Astrocyte (in vitro differentiated cells and primary cell): ENCODE measurements at regions not wholly inside any gene's neighbourhood (a gene's known extent, or its start where the extent isn't known, plus 50 kb on each side); places are given as distances from the start of the nearest gene placed in this dataset.

Source experiments
- DNase-seq: peaks from one replicate; pipeline ENCODE4 v3.0.0-alpha.2; 2010; ENCODE audit warnings: low read depth
- FAIRE-seq: peaks from 2 replicates; lab custom pipeline; 2011; peaks lifted over from hg19 to GRCh38; lab: Jason Lieb, UNC
- H2AFZ ChIP-seq: 2 replicates; pipeline ENCODE4 v1.6.0; 2012; ENCODE audit warnings: low read depth, low read length, inconsistent platforms
- H3K27ac ChIP-seq: 2 replicates; pipeline ENCODE4 v1.5.1; 2011; ENCODE audit warnings: low read depth, low read length, inconsistent platforms
- H3K27me3 ChIP-seq: 2 replicates; pipeline ENCODE4 v1.6.0; 2011; ENCODE audit warnings: low read length, inconsistent platforms; ENCODE audit not compliant: insufficient read depth
- H3K36me3 ChIP-seq: 2 replicates; pipeline ENCODE4 v1.5.1; 2011; ENCODE audit warnings: low read length, inconsistent platforms; ENCODE audit not compliant: insufficient read depth
- H3K4me1 ChIP-seq: 2 replicates; pipeline ENCODE4 v1.5.1; 2011; ENCODE audit warnings: low read length, inconsistent platforms; ENCODE audit not compliant: insufficient read depth
- H3K4me2 ChIP-seq: 2 replicates; pipeline ENCODE4 v1.6.0; 2012; ENCODE audit warnings: low read length, inconsistent platforms
- H3K4me3 ChIP-seq: 2 replicates; pipeline ENCODE4 v1.5.1; 2011; ENCODE audit warnings: low read depth, mild to moderate bottlenecking, low read length, inconsistent platforms; ENCODE audit not compliant: insufficient read depth
- H3K79me2 ChIP-seq: 2 replicates; pipeline ENCODE4 v1.6.0; 2012; ENCODE audit warnings: mild to moderate bottlenecking, low read length, inconsistent platforms; ENCODE audit not compliant: insufficient read depth
- H3K9ac ChIP-seq: 2 replicates; pipeline ENCODE4 v1.6.0; 2012; ENCODE audit warnings: mild to moderate bottlenecking, low read length, inconsistent platforms
- H3K9me3 ChIP-seq: 2 replicates; pipeline ENCODE4 v1.5.1; 2012; ENCODE audit warnings: low read depth, mild to moderate bottlenecking, low read length, inconsistent platforms; ENCODE audit not compliant: insufficient read depth
- H4K20me1 ChIP-seq: 2 replicates; pipeline ENCODE4 v1.6.0; 2012; ENCODE audit warnings: low read length, inconsistent platforms; ENCODE audit not compliant: insufficient read depth
- H3K27ac Mint-ChIP-seq: one replicate; pipeline ENCODE4 v1.8.0; 2021; ENCODE audit warnings: mild to moderate bottlenecking, mixed read lengths; ENCODE audit not compliant: unreplicated experiment
- H3K27me3 Mint-ChIP-seq: one replicate; pipeline ENCODE4 v1.8.0; 2021; ENCODE audit warnings: low read depth, mixed read lengths; ENCODE audit not compliant: unreplicated experiment
- H3K36me3 Mint-ChIP-seq: one replicate; pipeline ENCODE4 v1.8.0; 2021; ENCODE audit warnings: low read depth, mixed read lengths; ENCODE audit not compliant: unreplicated experiment
- H3K4me1 Mint-ChIP-seq: one replicate; pipeline ENCODE4 v1.8.0; 2021; ENCODE audit warnings: low read depth, mixed read lengths; ENCODE audit not compliant: unreplicated experiment
- H3K4me3 Mint-ChIP-seq: one replicate; pipeline ENCODE4 v1.8.0; 2021; ENCODE audit warnings: mild to moderate bottlenecking, moderate library complexity, mixed read lengths; ENCODE audit not compliant: unreplicated experiment
- H3K9me3 Mint-ChIP-seq: one replicate; pipeline ENCODE4 v1.8.0; 2021; ENCODE audit warnings: mild to moderate bottlenecking, mixed read lengths; ENCODE audit not compliant: unreplicated experiment
- EZH2 ChIP-seq: IDR thresholded peaks from 2 replicates; pipeline ENCODE4 v1.6.1; 2012; ENCODE audit warnings: mild to moderate bottlenecking, low read length, inconsistent platforms; ENCODE audit not compliant: insufficient read depth
- TF ChIP-seq, protein P1 (sequence below): IDR thresholded peaks from 2 replicates; pipeline ENCODE4 v1.5.1; 2011; ENCODE audit warnings: low read depth, mild to moderate bottlenecking, inconsistent platforms, low read length, moderate library complexity; ENCODE audit not compliant: insufficient read depth

DNA sequence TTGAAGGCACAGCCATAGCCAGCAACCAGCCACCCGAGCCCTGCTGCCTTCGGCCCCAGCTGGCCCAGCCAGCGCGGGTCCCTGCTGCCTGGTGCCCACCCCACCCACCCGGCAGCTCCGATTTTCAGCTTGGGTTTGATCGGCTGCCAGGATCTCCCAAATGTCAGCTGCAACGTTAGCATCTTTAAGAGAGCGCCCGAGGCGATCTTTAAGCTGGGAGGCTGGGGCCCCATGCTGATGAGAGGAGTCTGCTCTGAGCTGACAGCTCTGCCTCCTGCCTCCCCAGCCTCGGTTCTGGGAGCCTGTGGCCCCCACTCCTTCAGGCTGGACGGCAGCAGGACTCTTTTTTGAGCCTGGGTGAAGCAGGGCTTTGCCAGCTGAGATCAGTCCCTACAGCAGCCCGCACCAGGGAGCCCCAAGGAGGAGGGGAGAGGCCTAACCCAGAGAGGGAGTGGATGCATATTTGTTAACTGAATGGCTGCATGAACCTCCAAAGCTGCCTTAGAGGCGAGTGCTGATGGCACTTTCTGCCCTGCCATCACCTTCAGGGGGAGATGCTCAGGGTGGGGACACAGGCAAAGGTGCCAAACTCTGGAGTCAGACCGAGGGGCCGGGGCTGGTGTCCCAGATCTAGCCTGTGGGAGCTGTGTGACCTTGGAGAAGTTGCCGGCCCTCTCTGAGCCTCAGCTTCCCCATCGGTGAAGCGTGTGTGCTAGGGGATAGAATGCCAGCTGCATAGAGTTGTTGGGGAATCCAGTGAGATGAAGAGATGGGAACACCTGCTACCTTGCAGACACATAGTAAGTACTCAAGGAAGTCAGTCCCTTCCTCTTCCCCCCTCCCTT is 165.5 kb downstream of the C9orf50 start:
- Histone ChIP-seq H3K27me3 (no peaks in the 10 kb centered on the region), H3K36me3 (no peaks in the 10 kb centered on the region), H4K20me1 (no peaks in the 10 kb centered on the region), H3K9ac (no peak overlapping the region), H3K9me3 (no peaks in the 10 kb centered on the region), H3K79me2 (no peaks in the 10 kb centered on the region), H3K4me3 (no peak overlapping the region), H3K4me1 (peaks cover 24% of the 10 kb centered on the region), H2AFZ (no peak overlapping the region), H3K27ac (no peak overlapping the region), H3K4me2 (no peak overlapping the region)
- Mint-ChIP-seq H3K27me3 (peaks cover 17% of the 10 kb centered on the region), H3K4me3 (no peak overlapping the region), H3K9me3 (peaks cover 3% of the 10 kb centered on the region), H3K27ac (no peak overlapping the region), H3K36me3 (no peaks in the 10 kb centered on the region), H3K4me1 (peaks cover 6% of the 10 kb centered on the region)
- DNase-seq (no peak), FAIRE-seq (no peak)
- TF ChIP-seq, protein P1, sequence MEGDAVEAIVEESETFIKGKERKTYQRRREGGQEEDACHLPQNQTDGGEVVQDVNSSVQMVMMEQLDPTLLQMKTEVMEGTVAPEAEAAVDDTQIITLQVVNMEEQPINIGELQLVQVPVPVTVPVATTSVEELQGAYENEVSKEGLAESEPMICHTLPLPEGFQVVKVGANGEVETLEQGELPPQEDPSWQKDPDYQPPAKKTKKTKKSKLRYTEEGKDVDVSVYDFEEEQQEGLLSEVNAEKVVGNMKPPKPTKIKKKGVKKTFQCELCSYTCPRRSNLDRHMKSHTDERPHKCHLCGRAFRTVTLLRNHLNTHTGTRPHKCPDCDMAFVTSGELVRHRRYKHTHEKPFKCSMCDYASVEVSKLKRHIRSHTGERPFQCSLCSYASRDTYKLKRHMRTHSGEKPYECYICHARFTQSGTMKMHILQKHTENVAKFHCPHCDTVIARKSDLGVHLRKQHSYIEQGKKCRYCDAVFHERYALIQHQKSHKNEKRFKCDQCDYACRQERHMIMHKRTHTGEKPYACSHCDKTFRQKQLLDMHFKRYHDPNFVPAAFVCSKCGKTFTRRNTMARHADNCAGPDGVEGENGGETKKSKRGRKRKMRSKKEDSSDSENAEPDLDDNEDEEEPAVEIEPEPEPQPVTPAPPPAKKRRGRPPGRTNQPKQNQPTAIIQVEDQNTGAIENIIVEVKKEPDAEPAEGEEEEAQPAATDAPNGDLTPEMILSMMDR: no peak
- no peak for TF ChIP-seq EZH2

DNA sequence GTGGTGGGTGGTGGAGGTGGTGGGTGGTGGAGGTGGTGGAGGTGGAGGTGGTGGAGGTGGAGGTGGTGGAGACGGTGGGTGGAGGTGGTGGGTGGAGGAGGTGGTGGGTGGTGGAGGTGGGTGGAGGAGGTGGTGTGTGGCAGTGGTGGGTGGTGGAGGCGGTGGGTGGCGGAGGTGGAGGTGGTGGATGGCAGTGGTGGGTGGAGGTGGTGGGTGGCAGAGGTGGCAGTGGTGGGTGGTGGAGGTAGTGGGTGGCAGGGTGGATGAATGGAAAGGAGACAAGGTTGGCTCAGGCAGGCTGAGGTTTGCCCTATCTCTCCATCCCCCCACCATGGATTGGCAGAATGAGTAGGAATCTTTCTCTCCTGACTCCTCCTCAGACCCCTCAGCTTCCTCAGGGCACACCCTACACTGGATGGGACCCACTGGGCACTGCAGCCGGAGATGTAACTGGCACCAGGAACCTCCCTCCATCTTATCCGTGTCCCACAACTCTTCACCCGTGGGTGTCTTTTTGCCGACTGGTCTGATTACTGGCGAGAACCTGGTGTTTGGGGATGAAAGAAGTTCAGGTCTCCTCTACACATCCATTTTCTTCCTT is 166.3 kb downstream of the C9orf50 start:
- Mint-ChIP-seq H3K4me1 (peaks cover 6% of the 10 kb centered on the region), H3K4me3 (no peak overlapping the region), H3K27me3 (peaks cover 17% of the 10 kb centered on the region), H3K27ac (no peak overlapping the region), H3K36me3 (no peaks in the 10 kb centered on the region), H3K9me3 (peaks cover 3% of the 10 kb centered on the region)
- no peaks in the 10 kb centered on the region for H3K27me3 ChIP-seq
- H4K20me1 ChIP-seq: no peaks in the 10 kb centered on the region
- no peaks in the 10 kb centered on the region for H3K36me3 ChIP-seq
- no peaks in the 10 kb centered on the region for H3K9me3 ChIP-seq
- TF ChIP-seq EZH2: no peak
- TF ChIP-seq, protein P1: no peak
- no peak overlapping the region for H3K4me3 ChIP-seq
- H3K79me2 ChIP-seq: no peaks in the 10 kb centered on the region
- no peak overlapping the region for H3K9ac ChIP-seq
- DNase-seq (no peak), FAIRE-seq (no peak)
- no peak overlapping the region for H2AFZ ChIP-seq
- no peak overlapping the region for H3K27ac ChIP-seq
- H3K4me2 ChIP-seq: no peak overlapping the region
- H3K4me1 ChIP-seq: peaks cover 20% of the 10 kb centered on the region

DNA sequence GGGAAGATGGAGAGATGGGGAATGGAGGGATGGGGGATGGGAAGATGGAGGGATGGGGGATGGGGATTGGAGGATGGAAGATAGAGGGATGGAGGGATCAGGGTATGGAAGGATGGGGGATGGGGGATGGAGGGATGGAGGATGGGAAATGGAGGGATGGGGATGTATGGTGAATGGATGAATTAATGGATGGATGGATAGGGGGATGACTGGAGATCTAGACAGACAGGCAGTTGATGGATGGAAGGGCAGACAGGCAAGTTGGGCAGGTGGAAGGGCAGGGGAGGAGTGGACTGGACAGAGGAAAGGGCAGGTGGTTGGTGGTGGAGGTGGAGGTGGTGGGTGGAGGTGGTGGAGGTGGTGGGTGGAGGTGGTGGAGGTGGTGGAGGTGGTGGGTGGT is 167.2 kb downstream of the C9orf50 start:
- Histone ChIP-seq H3K36me3 (no peaks in the 10 kb centered on the region), H4K20me1 (no peaks in the 10 kb centered on the region), H3K9me3 (no peaks in the 10 kb centered on the region), H2AFZ (no peak overlapping the region), H3K9ac (no peak overlapping the region), H3K4me3 (no peak overlapping the region), H3K27ac (no peak overlapping the region), H3K27me3 (no peaks in the 10 kb centered on the region), H3K79me2 (no peaks in the 10 kb centered on the region), H3K4me2 (no peak overlapping the region), H3K4me1 (peaks cover 12% of the 10 kb centered on the region)
- Mint-ChIP-seq H3K27me3 (peaks cover 17% of the 10 kb centered on the region), H3K27ac (no peak overlapping the region), H3K4me3 (no peak overlapping the region), H3K9me3 (peaks cover 3% of the 10 kb centered on the region), H3K36me3 (no peaks in the 10 kb centered on the region), H3K4me1 (peaks cover 4% of the 10 kb centered on the region)
- DNase-seq (no peak), FAIRE-seq (no peak)
- TF ChIP-seq EZH2: no peak
- TF ChIP-seq, protein P1: no peak
